HEK293T (cell line): ENCODE measurements at regions not wholly inside any gene's neighbourhood (a gene's known extent, or its start where the extent isn't known, plus 50 kb on each side); places are given as distances from the start of the nearest gene placed in this dataset.

Experiments used
- CTCF ChIA-PET: fragments of 350-600 bp; formaldehyde crosslinking; extraction: SDS; loops from one replicate; lab custom pipeline; 2021; ENCODE audit warnings: antibody characterized with exemption, inconsistent platforms; lab: Yijun Ruan, JAX
- POLR2A ChIA-PET: fragments of 350-600 bp; formaldehyde crosslinking; extraction: SDS; loops from one replicate; lab custom pipeline; 2020; ENCODE audit warnings: antibody characterized with exemption, inconsistent platforms; lab: Yijun Ruan, JAX
- DNase-seq: peaks from one replicate; pipeline ENCODE4 v3.0.0; 2012; ENCODE audit warnings: mixed read lengths; ENCODE audit errors: extremely low spot score
- ARNT ChIP-seq: fragments of 450-650 bp; IDR thresholded peaks from 2 replicates; pipeline ENCODE4 v1.6.1; 2017; ENCODE audit warnings: mild to moderate bottlenecking
- BHLHE40 ChIP-seq: fragments of 450-650 bp; IDR thresholded peaks from 2 replicates; pipeline ENCODE4 v1.6.1; 2016; ENCODE audit warnings: mild to moderate bottlenecking, moderate library complexity, borderline replicate concordance
- CTBP1 ChIP-seq: fragments of 450-650 bp; IDR thresholded peaks from 2 replicates; pipeline ENCODE4 v1.6.1; 2016; ENCODE audit warnings: borderline replicate concordance
- ELF4 ChIP-seq: fragments of 450-650 bp; IDR thresholded peaks from 2 replicates; pipeline ENCODE4 v1.6.1; 2017; ENCODE audit warnings: antibody characterized with exemption
- FOXA1 ChIP-seq: fragments of 450-650 bp; IDR thresholded peaks from 2 replicates; pipeline ENCODE4 v1.6.1; 2016; ENCODE audit warnings: mild to moderate bottlenecking
- FOXK2 ChIP-seq: fragments of 450-650 bp; IDR thresholded peaks from 2 replicates; pipeline ENCODE4 v1.6.1; 2016; ENCODE audit warnings: mild to moderate bottlenecking
- FOXM1 ChIP-seq: fragments of 450-650 bp; IDR thresholded peaks from 2 replicates; pipeline ENCODE4 v1.6.1; 2017; ENCODE audit warnings: mild to moderate bottlenecking, borderline replicate concordance
- HDGF ChIP-seq: fragments of 450-650 bp; IDR thresholded peaks from 2 replicates; pipeline ENCODE4 v1.6.1; 2017; ENCODE audit warnings: antibody characterized with exemption, borderline replicate concordance
- L3MBTL2 ChIP-seq: fragments of 450-650 bp; conservative IDR thresholded peaks from 2 replicates; pipeline ENCODE4 v1.6.1; 2016; ENCODE audit warnings: mild to moderate bottlenecking
- LEF1 ChIP-seq: fragments of 450-650 bp; IDR thresholded peaks from 2 replicates; pipeline ENCODE4 v1.6.1; 2017; ENCODE audit warnings: mild to moderate bottlenecking, borderline replicate concordance
- NFRKB ChIP-seq: fragments of 450-650 bp; IDR thresholded peaks from 2 replicates; pipeline ENCODE4 v1.6.1; 2016; ENCODE audit warnings: mild to moderate bottlenecking, moderate library complexity
- PKNOX1 ChIP-seq: fragments of 450-650 bp; IDR thresholded peaks from 2 replicates; pipeline ENCODE4 v1.6.1; 2016
- SP1 ChIP-seq: fragments of 450-650 bp; IDR thresholded peaks from 2 replicates; pipeline ENCODE4 v1.6.1; 2017
- SUZ12 ChIP-seq: fragments of 450-650 bp; IDR thresholded peaks from 2 replicates; pipeline ENCODE4 v1.6.1; 2016; ENCODE audit warnings: mild to moderate bottlenecking
- TARDBP ChIP-seq: fragments of 450-650 bp; IDR thresholded peaks from 2 replicates; pipeline ENCODE4 v1.6.1; 2016
- ZNF384 ChIP-seq: fragments of 450-650 bp; IDR thresholded peaks from 2 replicates; pipeline ENCODE4 v1.6.1; 2016

DNA sequence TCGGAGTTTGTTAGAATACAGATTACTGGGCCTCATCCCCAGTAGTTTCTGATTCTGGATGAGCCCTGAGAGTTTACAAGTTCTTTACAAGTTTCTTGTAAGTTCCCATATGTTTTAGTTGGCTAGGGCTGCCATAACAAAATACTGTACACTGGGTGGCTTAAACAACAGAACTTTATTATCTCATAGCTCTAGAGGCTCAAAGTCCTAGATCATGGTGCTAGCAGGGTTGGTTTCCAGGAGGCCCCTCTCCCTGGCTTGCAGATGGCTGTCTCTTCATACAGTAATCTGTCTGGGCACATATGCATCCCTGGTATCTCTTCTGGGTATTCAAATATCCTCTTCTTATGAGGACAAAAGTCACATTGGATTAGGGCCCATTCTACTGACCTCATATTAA lies 167.2 kb downstream of the KLF5 start:
- CTCF ChIA-PET: no interaction called here
- TF ChIP-seq TARDBP (no peak), ZNF384 (no peak), ELF4 (no peak), FOXM1 (no peak), ARNT (no peak), LEF1 (no peak), SP1 (no peak), PKNOX1 (no peak)
- POLR2A ChIA-PET: no interaction called here

DNA sequence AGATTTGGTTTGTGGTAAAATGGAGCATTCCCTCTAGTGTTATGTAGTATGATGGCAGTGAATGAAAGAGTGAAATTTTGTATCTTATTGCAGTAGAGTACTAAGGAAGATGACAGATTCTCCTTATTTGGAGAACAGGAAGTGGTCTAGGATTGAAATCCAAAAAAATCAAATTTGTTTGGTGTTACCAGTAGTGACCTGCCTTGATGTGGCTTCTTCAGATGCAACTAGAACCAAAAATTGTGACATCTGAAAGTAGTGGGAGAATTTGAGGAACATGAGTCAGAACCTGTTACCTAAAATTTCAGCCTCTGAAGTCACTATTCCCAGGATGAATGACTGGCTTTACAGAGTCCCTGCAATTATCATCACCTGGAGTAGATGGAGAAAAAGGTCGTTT lies 165.9 kb downstream of the KLF5 start:
- DNase-seq: no peak
- CTCF ChIA-PET: no interaction called here
- POLR2A ChIA-PET: no interaction called here
- TF ChIP-seq CTBP1 (no peak), HDGF (no peak), NFRKB (no peak), PKNOX1 (no peak)

More for the DNA sequence above, 167.2 kb downstream of the KLF5 start:
- DNase-seq: no peak

DNA sequence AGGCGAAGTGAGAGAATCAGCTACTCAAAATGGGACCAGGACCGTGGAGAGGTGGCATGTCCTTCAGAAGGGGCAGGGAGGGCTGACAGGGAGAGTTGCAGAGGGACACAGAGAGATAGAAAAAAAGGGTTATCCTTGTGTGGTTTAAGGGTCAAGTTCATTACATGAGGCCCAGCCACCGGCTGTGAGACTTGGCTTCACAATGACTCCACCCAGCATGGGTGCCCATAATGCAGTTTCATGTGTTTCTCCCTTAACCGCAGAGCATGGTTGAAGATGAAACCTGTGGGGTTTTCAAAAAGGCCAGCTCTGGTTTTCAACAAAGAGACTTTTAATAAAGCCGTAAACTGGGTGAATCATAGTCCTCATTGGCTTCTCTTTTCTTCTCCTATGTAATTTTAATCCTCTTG lies 164.6 kb downstream of the KLF5 start:
- POLR2A ChIA-PET: no interaction called here
- TF ChIP-seq HDGF (no peak), LEF1 (no peak), BHLHE40 (no peak), NFRKB (no peak), L3MBTL2 (no peak), PKNOX1 (no peak), FOXM1 (no peak), SP1 (no peak), ARNT (no peak), TARDBP (no peak), ZNF384 (no peak), SUZ12 (no peak), FOXK2 (no peak), FOXA1 (no peak)
- DNase-seq: no peak
- CTCF ChIA-PET: interaction anchor here (0.6 kb wide), 1 partner anchor 327 kb away, joined by 3 read pairs; no protein-coding TSS in a partner anchor

DNA sequence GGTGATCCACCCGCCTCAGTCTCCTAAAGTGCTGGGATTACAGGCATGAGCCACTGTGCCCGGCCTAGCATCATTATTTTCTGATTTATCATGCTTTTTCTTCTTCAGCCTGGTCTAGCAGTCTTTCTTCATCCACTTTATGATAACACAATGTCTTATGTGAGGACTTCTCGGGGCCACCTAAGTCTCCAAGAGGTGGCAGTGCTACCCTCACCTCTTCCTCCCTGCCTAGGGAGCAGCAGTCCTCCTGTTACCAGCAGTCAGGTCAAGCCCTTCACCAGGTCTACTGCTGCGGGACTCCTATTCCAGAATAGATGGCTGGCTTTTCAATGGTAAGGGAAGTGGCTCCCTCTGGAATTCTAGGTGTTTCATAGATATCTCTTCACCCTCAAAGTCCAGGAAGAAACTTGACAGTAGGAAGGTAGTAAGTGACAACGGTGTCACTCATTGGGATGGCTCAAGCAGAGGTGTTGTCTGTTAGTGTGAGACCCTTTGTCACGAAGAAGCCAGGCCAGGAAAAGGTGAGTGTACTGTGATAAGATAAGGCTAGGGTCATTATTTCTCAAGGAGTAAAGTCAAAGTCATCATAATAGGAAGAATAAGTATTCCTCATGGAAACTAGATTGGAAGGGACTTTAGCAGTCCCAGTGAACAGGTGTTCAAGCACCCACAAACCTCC lies 164.0 kb downstream of the KLF5 start:
- DNase-seq: no peak
- ChIA-PET POLR2A (no interaction called here), CTCF (interaction anchor here (0.6 kb wide), 1 partner anchor 327 kb away, joined by 3 read pairs; no protein-coding TSS in a partner anchor)
- TF ChIP-seq NFRKB: no peak
- TF ChIP-seq SUZ12: no peak
- TF ChIP-seq FOXK2: no peak
- no peak for TF ChIP-seq TARDBP
- TF ChIP-seq ZNF384: no peak
- no peak for TF ChIP-seq CTBP1
- no peak for TF ChIP-seq FOXA1
- TF ChIP-seq ARNT: no peak
- TF ChIP-seq LEF1: no peak
- TF ChIP-seq BHLHE40: no peak
- TF ChIP-seq HDGF: no peak
- TF ChIP-seq SP1: no peak
- no peak for TF ChIP-seq PKNOX1
- no peak for TF ChIP-seq FOXM1
- TF ChIP-seq L3MBTL2: no peak
- TF ChIP-seq ELF4: no peak

DNA sequence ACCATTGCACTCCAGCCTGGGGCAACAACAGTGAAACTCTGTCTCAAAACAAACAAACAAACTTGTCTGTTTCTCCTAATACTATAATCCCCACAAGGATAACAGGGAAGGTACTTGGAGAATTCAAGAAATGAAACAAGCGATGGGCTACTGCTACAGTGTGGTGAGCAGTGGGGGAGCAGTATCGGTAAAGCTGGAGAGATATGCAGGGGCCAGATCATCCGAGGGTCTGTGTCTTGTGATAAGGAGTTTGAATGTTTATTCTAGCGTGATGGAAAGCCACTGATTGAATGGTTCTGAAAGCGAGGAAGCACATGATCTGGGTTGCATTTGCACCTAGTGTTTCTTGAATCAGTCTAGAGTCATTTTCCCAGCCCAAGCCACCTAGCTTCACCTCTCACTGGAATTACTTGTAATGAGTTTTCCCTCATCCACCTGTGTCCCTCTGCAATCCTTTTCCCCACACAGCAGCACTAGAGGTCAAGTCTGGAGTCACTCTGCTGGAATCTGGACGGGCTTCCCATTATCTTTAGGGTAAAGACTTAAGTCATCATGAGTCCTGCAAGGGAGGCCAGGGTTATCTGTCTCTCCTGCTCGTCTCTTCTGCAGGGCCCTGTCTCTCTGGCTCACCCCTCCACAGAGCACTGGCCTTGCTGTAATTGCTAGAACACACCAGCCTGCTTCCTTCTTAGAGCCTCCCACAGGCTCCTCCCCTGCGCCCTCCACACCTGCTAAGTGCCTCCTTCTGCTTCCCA lies 162.3 kb downstream of the KLF5 start:
- POLR2A ChIA-PET: no interaction called here
- no peak for TF ChIP-seq NFRKB
- no peak for TF ChIP-seq ZNF384
- TF ChIP-seq CTBP1: no peak
- no peak for TF ChIP-seq BHLHE40
- no peak for TF ChIP-seq FOXM1
- no peak for TF ChIP-seq LEF1
- no peak for TF ChIP-seq FOXA1
- TF ChIP-seq ELF4: no peak
- TF ChIP-seq SUZ12: no peak
- no peak for TF ChIP-seq ARNT
- no peak for TF ChIP-seq SP1
- TF ChIP-seq PKNOX1: no peak
- TF ChIP-seq HDGF: no peak
- TF ChIP-seq FOXK2: no peak
- TF ChIP-seq L3MBTL2: no peak
- no peak for TF ChIP-seq TARDBP
- no peak for DNase-seq
- CTCF ChIA-PET: no interaction called here
